GM23338 (cell line): ENCODE measurements at regions not wholly inside any gene's neighbourhood (a gene's known extent, or its start where the extent isn't known, plus 50 kb on each side); places are given as distances from the start of the nearest gene placed in this dataset.

Experiments
- ATAC-seq: fragments of 200-7000 bp; cut with Tn5 transposase; 3 replicates; pipeline ENCODE4 v1.9.1; 2020
- DNase-seq: peaks from one replicate; pipeline ENCODE4 v3.0.0-alpha.2; 2015; ENCODE audit warnings: low spot score
- H2AFZ ChIP-seq: fragments of 200-600 bp; sonication (generic); 2 replicates; pipeline ENCODE4 v1.8.0; 2016; ENCODE audit warnings: antibody characterized with exemption, mild to moderate bottlenecking, moderate library complexity
- H3F3A ChIP-seq: fragments of 200-600 bp; sonication (generic); replicated peaks from 2 replicates; pipeline ENCODE4 v1.8.0; 2017; ENCODE audit warnings: antibody characterized with exemption, mixed run types, low read depth
- H3K27ac ChIP-seq: fragments of 200-600 bp; sonication (generic); 2 replicates; pipeline ENCODE4 v1.6.1; 2016; ENCODE audit warnings: low read depth
- H3K27me3 ChIP-seq: fragments of 200-600 bp; sonication (generic); 2 replicates; pipeline ENCODE4 v1.8.0; 2016; ENCODE audit warnings: mild to moderate bottlenecking, mixed run types, moderate library complexity; ENCODE audit not compliant: insufficient read depth
- H3K36me3 ChIP-seq: fragments of 200-600 bp; sonication (generic); 2 replicates; pipeline ENCODE4 v1.8.0; 2016; ENCODE audit warnings: mild to moderate bottlenecking; ENCODE audit not compliant: insufficient read depth
- H3K4me1 ChIP-seq: fragments of 200-600 bp; sonication (generic); 2 replicates; pipeline ENCODE4 v1.8.0; 2016; ENCODE audit warnings: mild to moderate bottlenecking, moderate library complexity; ENCODE audit not compliant: insufficient read depth
- H3K4me2 ChIP-seq: fragments of 200-600 bp; sonication (generic); 2 replicates; pipeline ENCODE4 v1.7.1; 2017; ENCODE audit warnings: mixed run types
- H3K4me3 ChIP-seq: fragments of 200-600 bp; sonication (generic); 2 replicates; pipeline ENCODE4 v1.6.1; 2016; ENCODE audit warnings: mixed run types
- H3K79me2 ChIP-seq: fragments of 200-600 bp; sonication (generic); replicated peaks from 2 replicates; pipeline ENCODE4 v1.8.0; 2017; ENCODE audit warnings: mild to moderate bottlenecking; ENCODE audit not compliant: insufficient read depth
- H3K9me2 ChIP-seq: fragments of 200-600 bp; sonication (generic); 2 replicates; pipeline ENCODE4 v1.8.0; 2017; ENCODE audit not compliant: insufficient read depth
- H4K20me1 ChIP-seq: fragments of 200-600 bp; sonication (generic); replicated peaks from 2 replicates; pipeline ENCODE4 v1.8.0; 2017; ENCODE audit warnings: mild to moderate bottlenecking; ENCODE audit not compliant: insufficient read depth
- H3K27ac Mint-ChIP-seq: 2 replicates; pipeline ENCODE4 v1.8.0; 2020; ENCODE audit warnings: inconsistent platforms, mild to moderate bottlenecking, moderate library complexity, mixed read lengths
- H3K27me3 Mint-ChIP-seq: 3 replicates; pipeline ENCODE4 v1.8.0; 2022; ENCODE audit warnings: low read depth, mild to moderate bottlenecking, moderate library complexity, mixed read lengths, inconsistent platforms; ENCODE audit not compliant: insufficient read depth, poor library complexity
- H3K36me3 Mint-ChIP-seq: 3 replicates; pipeline ENCODE4 v1.8.0; 2021; ENCODE audit warnings: low read depth, mild to moderate bottlenecking, inconsistent platforms, moderate library complexity, mixed read lengths
- H3K4me1 Mint-ChIP-seq: 3 replicates; pipeline ENCODE4 v1.8.0; 2020; ENCODE audit warnings: mild to moderate bottlenecking, inconsistent platforms, mixed read lengths
- H3K4me3 Mint-ChIP-seq: 3 replicates; pipeline ENCODE4 v1.8.0; 2021; ENCODE audit warnings: moderate library complexity, mild to moderate bottlenecking, inconsistent platforms, mixed read lengths
- H3K9me3 Mint-ChIP-seq: 3 replicates; pipeline ENCODE4 v1.8.0; 2020; ENCODE audit warnings: moderate library complexity, mild to moderate bottlenecking, inconsistent platforms, mixed read lengths
- CREB1 ChIP-seq: fragments of 250-450 bp; sonication (Bioruptor Pico); IDR thresholded peaks from 2 replicates; pipeline ENCODE4 v1.5.0; 2020; ENCODE audit warnings: low read depth, mild to moderate bottlenecking, moderate library complexity
- EZH2 ChIP-seq: fragments of 200-600 bp; sonication (generic); IDR thresholded peaks from one replicate; pipeline ENCODE4 v1.8.0; 2017; ENCODE audit warnings: antibody characterized with exemption, mild to moderate bottlenecking, low read depth; ENCODE audit not compliant: unreplicated experiment
- EZH2phosphoT487 ChIP-seq: fragments of 200-600 bp; sonication (generic); IDR thresholded peaks from one replicate; pipeline ENCODE4 v1.8.1; 2018; ENCODE audit warnings: antibody characterized with exemption; ENCODE audit not compliant: unreplicated experiment
- JUNB ChIP-seq: IDR thresholded peaks from one replicate; pipeline ENCODE4 v1.6.1; 2016; ENCODE audit warnings: antibody characterized with exemption; ENCODE audit not compliant: unreplicated experiment
- NANOG ChIP-seq: IDR thresholded peaks from 2 replicates; pipeline ENCODE4 v1.6.1; 2016; ENCODE audit warnings: antibody characterized with exemption, borderline replicate concordance
- POLR2AphosphoS5 ChIP-seq: IDR thresholded peaks from 2 replicates; pipeline ENCODE4 v1.6.1; 2016; ENCODE audit warnings: antibody characterized with exemption, low read depth
- STAT1 ChIP-seq: IDR thresholded peaks from one replicate; pipeline ENCODE4 v1.6.1; 2016; ENCODE audit warnings: antibody characterized with exemption; ENCODE audit not compliant: unreplicated experiment
- ZNF114 ChIP-seq: fragments of 250-450 bp; sonication (Bioruptor Pico); IDR thresholded peaks from 2 replicates; pipeline ENCODE4 v1.5.0; 2020; ENCODE audit warnings: mild to moderate bottlenecking, moderate library complexity
- ZNF331 ChIP-seq: fragments of 250-450 bp; sonication (Bioruptor Pico); IDR thresholded peaks from 2 replicates; pipeline ENCODE4 v1.5.0; 2020; ENCODE audit warnings: low read depth, mild to moderate bottlenecking, moderate library complexity
- TF ChIP-seq, protein P1 (sequence below): fragments of 250-450 bp; sonication (Bioruptor Pico); IDR thresholded peaks from 2 replicates; pipeline ENCODE4 v1.5.0; 2020; ENCODE audit warnings: mild to moderate bottlenecking, moderate library complexity
- TF ChIP-seq, protein P2 (sequence below), 2 experiments: fragments of 200-600 bp in 1 of 2; sonication (generic) in 1 of 2; conservative IDR thresholded peaks; 2 replicates each; pipeline versions ENCODE4 v1.5.1 to v1.6.1; 2016 to 2017; ENCODE audit warnings: antibody characterized with exemption in 2 of 2, low read depth in 2 of 2, mild to moderate bottlenecking in 2 of 2, moderate library complexity in 1 of 2
- TF ChIP-seq, protein P3 (sequence below): IDR thresholded peaks from one replicate; pipeline ENCODE4 v1.6.1; 2018; ENCODE audit warnings: antibody characterized with exemption; ENCODE audit not compliant: unreplicated experiment
- TF ChIP-seq, protein P4 (sequence below): IDR thresholded peaks from 2 replicates; pipeline ENCODE4 v1.6.1; 2016; ENCODE audit warnings: antibody characterized with exemption

DNA sequence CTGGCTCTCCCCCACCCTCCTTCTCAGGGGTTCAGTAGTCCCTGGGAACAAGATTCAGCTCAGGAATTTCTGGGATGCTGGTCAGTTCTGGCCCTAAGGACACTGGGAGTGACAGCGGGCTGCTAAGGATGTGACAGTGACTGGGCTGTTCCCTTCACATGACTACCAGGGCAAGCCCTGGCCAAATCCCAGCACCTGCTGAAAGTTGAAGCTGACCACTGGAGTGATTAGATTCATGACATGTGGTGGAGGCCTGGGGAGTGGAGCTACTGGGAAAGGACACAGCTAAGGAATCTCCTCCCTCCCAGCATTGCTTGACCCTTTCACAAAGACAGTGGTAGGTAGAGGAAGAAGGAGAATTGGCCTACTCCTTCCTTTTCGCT lies 204.9 kb downstream of the DAD1 start:
- Mint-ChIP-seq H3K27ac (no peak overlapping the region), H3K27me3 (no peaks in the 10 kb centered on the region), H3K4me3 (no peak overlapping the region), H3K4me1 (peaks cover 13% of the 10 kb centered on the region), H3K9me3 (no peaks in the 10 kb centered on the region), H3K36me3 (no peaks in the 10 kb centered on the region)
- no peaks in the 10 kb centered on the region for H4K20me1 ChIP-seq
- no peak overlapping the region for H2AFZ ChIP-seq
- no peaks in the 10 kb centered on the region for H3K27me3 ChIP-seq
- peaks cover 8% of the 10 kb centered on the region for H3K4me1 ChIP-seq
- H3F3A ChIP-seq = no peaks in the 10 kb centered on the region
- TF ChIP-seq NANOG = no peak
- TF ChIP-seq ZNF114 (CRISPR knock-in tag) = no peak
- TF ChIP-seq, protein P1, sequence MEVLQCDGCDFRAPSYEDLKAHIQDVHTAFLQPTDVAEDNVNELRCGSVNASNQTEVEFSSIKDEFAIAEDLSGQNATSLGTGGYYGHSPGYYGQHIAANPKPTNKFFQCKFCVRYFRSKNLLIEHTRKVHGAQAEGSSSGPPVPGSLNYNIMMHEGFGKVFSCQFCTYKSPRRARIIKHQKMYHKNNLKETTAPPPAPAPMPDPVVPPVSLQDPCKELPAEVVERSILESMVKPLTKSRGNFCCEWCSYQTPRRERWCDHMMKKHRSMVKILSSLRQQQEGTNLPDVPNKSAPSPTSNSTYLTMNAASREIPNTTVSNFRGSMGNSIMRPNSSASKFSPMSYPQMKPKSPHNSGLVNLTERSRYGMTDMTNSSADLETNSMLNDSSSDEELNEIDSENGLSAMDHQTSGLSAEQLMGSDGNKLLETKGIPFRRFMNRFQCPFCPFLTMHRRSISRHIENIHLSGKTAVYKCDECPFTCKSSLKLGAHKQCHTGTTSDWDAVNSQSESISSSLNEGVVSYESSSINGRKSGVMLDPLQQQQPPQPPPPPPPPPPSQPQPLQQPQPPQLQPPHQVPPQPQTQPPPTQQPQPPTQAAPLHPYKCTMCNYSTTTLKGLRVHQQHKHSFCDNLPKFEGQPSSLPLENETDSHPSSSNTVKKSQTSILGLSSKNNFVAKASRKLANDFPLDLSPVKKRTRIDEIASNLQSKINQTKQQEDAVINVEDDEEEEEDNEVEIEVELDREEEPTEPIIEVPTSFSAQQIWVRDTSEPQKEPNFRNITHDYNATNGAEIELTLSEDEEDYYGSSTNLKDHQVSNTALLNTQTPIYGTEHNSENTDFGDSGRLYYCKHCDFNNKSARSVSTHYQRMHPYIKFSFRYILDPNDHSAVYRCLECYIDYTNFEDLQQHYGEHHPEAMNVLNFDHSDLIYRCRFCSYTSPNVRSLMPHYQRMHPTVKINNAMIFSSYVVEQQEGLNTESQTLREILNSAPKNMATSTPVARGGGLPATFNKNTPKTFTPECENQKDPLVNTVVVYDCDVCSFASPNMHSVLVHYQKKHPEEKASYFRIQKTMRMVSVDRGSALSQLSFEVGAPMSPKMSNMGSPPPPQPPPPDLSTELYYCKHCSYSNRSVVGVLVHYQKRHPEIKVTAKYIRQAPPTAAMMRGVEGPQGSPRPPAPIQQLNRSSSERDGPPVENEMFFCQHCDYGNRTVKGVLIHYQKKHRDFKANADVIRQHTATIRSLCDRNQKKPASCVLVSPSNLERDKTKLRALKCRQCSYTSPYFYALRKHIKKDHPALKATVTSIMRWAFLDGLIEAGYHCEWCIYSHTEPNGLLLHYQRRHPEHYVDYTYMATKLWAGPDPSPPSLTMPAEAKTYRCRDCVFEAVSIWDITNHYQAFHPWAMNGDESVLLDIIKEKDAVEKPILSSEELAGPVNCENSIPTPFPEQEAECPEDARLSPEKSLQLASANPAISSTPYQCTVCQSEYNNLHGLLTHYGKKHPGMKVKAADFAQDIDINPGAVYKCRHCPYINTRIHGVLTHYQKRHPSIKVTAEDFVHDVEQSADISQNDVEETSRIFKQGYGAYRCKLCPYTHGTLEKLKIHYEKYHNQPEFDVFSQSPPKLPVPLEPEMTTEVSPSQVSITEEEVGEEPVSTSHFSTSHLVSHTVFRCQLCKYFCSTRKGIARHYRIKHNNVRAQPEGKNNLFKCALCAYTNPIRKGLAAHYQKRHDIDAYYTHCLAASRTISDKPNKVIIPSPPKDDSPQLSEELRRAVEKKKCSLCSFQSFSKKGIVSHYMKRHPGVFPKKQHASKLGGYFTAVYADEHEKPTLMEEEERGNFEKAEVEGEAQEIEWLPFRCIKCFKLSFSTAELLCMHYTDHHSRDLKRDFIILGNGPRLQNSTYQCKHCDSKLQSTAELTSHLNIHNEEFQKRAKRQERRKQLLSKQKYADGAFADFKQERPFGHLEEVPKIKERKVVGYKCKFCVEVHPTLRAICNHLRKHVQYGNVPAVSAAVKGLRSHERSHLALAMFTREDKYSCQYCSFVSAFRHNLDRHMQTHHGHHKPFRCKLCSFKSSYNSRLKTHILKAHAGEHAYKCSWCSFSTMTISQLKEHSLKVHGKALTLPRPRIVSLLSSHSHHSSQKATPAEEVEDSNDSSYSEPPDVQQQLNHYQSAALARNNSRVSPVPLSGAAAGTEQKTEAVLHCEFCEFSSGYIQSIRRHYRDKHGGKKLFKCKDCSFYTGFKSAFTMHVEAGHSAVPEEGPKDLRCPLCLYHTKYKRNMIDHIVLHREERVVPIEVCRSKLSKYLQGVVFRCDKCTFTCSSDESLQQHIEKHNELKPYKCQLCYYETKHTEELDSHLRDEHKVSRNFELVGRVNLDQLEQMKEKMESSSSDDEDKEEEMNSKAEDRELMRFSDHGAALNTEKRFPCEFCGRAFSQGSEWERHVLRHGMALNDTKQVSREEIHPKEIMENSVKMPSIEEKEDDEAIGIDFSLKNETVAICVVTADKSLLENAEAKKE (CRISPR knock-in tag) = no peak
- no peak for TF ChIP-seq EZH2
- TF ChIP-seq, protein P2, sequence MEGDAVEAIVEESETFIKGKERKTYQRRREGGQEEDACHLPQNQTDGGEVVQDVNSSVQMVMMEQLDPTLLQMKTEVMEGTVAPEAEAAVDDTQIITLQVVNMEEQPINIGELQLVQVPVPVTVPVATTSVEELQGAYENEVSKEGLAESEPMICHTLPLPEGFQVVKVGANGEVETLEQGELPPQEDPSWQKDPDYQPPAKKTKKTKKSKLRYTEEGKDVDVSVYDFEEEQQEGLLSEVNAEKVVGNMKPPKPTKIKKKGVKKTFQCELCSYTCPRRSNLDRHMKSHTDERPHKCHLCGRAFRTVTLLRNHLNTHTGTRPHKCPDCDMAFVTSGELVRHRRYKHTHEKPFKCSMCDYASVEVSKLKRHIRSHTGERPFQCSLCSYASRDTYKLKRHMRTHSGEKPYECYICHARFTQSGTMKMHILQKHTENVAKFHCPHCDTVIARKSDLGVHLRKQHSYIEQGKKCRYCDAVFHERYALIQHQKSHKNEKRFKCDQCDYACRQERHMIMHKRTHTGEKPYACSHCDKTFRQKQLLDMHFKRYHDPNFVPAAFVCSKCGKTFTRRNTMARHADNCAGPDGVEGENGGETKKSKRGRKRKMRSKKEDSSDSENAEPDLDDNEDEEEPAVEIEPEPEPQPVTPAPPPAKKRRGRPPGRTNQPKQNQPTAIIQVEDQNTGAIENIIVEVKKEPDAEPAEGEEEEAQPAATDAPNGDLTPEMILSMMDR (conservative IDR thresholded peaks at IDR 0.05; ENCODE audit: low read depth in 2 of 2) = no peak
- TF ChIP-seq ZNF331 (CRISPR knock-in tag) = no peak
- TF ChIP-seq CREB1 (CRISPR knock-in tag) = no peak
- no peak for TF ChIP-seq POLR2AphosphoS5
- TF ChIP-seq, protein P3, sequence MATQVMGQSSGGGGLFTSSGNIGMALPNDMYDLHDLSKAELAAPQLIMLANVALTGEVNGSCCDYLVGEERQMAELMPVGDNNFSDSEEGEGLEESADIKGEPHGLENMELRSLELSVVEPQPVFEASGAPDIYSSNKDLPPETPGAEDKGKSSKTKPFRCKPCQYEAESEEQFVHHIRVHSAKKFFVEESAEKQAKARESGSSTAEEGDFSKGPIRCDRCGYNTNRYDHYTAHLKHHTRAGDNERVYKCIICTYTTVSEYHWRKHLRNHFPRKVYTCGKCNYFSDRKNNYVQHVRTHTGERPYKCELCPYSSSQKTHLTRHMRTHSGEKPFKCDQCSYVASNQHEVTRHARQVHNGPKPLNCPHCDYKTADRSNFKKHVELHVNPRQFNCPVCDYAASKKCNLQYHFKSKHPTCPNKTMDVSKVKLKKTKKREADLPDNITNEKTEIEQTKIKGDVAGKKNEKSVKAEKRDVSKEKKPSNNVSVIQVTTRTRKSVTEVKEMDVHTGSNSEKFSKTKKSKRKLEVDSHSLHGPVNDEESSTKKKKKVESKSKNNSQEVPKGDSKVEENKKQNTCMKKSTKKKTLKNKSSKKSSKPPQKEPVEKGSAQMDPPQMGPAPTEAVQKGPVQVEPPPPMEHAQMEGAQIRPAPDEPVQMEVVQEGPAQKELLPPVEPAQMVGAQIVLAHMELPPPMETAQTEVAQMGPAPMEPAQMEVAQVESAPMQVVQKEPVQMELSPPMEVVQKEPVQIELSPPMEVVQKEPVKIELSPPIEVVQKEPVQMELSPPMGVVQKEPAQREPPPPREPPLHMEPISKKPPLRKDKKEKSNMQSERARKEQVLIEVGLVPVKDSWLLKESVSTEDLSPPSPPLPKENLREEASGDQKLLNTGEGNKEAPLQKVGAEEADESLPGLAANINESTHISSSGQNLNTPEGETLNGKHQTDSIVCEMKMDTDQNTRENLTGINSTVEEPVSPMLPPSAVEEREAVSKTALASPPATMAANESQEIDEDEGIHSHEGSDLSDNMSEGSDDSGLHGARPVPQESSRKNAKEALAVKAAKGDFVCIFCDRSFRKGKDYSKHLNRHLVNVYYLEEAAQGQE = no peak
- no peak for TF ChIP-seq EZH2phosphoT487
- TF ChIP-seq, protein P4, sequence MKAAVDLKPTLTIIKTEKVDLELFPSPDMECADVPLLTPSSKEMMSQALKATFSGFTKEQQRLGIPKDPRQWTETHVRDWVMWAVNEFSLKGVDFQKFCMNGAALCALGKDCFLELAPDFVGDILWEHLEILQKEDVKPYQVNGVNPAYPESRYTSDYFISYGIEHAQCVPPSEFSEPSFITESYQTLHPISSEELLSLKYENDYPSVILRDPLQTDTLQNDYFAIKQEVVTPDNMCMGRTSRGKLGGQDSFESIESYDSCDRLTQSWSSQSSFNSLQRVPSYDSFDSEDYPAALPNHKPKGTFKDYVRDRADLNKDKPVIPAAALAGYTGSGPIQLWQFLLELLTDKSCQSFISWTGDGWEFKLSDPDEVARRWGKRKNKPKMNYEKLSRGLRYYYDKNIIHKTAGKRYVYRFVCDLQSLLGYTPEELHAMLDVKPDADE = no peak
- no peak for TF ChIP-seq STAT1
- TF ChIP-seq JUNB = no peak
- H3K27ac ChIP-seq = no peak overlapping the region
- no peaks in the 10 kb centered on the region for H3K36me3 ChIP-seq
- H3K4me2 ChIP-seq = no peak overlapping the region
- DNase-seq (no peak), ATAC-seq (no peak)
- no peaks in the 10 kb centered on the region for H3K9me2 ChIP-seq
- H3K4me3 ChIP-seq = no peak overlapping the region
- no peaks in the 10 kb centered on the region for H3K79me2 ChIP-seq
